ENCODE measurements at regions not wholly inside any gene's neighbourhood (a gene's known extent, or its start where the extent isn't known, plus 50 kb on each side); places are given as distances from the start of the nearest gene placed in this dataset.

DNA sequence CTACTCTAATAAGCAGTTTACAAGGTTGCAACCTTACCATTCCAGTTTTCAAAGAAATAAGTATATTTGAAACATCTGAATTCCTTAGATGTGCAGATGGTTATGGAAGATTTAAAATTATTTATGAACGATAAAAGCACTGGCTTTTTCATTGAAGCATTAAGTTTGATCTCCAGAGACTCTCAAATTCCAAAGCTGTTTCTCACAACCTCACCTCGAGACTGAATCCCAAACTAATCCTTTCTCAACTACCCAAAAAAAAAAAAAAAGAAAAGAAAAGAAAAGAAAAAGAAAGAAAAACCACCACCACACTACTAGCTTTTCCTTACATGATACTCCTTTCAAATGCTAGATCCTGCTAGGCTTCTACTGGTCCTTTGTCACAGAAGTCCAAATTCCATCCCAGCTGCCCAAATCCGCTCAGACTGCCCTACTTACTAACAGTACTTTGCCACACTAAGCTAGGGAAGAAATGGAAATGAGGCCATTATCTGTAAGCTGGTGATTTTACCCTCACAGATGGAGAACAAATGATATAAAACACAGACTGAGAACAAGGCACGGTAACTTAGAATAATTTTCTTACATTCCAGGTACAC, 100.6 kb upstream of the CDK1 start:
- no peak overlapping the region for H3K4me3 ChIP-seq (ENCODE audit: low read depth, low read length)
- no peak overlapping the region for H3K27ac ChIP-seq
- H3K36me3 ChIP-seq (ENCODE audit: control insufficient read depth, insufficient read depth, low read length): no peaks in the 10 kb centered on the region
- no peak overlapping the region for H3K4me2 ChIP-seq (ENCODE audit: low read length)
- no peak overlapping the region for H3K9ac ChIP-seq
- H3K79me2 ChIP-seq: peaks cover 6% of the 10 kb centered on the region
- no peak overlapping the region for H2AFZ ChIP-seq
- no peaks in the 10 kb centered on the region for H3K4me1 ChIP-seq
- TF ChIP-seq, protein P1, sequence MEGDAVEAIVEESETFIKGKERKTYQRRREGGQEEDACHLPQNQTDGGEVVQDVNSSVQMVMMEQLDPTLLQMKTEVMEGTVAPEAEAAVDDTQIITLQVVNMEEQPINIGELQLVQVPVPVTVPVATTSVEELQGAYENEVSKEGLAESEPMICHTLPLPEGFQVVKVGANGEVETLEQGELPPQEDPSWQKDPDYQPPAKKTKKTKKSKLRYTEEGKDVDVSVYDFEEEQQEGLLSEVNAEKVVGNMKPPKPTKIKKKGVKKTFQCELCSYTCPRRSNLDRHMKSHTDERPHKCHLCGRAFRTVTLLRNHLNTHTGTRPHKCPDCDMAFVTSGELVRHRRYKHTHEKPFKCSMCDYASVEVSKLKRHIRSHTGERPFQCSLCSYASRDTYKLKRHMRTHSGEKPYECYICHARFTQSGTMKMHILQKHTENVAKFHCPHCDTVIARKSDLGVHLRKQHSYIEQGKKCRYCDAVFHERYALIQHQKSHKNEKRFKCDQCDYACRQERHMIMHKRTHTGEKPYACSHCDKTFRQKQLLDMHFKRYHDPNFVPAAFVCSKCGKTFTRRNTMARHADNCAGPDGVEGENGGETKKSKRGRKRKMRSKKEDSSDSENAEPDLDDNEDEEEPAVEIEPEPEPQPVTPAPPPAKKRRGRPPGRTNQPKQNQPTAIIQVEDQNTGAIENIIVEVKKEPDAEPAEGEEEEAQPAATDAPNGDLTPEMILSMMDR (IDR thresholded peaks at IDR 0.05): no peak
- H3K9me3 ChIP-seq (ENCODE audit: control insufficient read depth, low read length): no peaks in the 10 kb centered on the region
- H3K27me3 ChIP-seq (ENCODE audit: control insufficient read depth, insufficient read depth, low read length): no peaks in the 10 kb centered on the region

DNA sequence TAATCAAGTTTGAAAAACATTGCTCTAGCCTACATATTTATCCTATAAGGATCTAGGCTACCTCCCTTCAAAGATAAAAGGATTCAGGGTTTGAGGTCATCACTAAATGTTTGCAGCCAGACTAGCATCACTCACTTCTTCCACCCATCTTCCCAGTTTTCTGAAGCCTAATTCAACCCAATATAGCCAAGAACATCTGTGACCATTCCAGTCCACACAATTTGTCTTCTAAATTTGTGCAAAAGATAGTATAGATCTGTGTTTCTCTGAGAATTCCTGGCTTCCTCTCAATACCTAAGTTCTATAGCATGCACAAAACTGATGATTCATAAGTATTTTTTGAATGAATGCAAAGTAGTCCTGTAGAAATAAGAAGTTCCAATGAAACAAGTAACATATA, 103.0 kb upstream of the CDK1 start:
- no peak overlapping the region for H3K27ac ChIP-seq
- H3K27me3 ChIP-seq (ENCODE audit: control insufficient read depth, insufficient read depth, low read length): no peaks in the 10 kb centered on the region

DNA sequence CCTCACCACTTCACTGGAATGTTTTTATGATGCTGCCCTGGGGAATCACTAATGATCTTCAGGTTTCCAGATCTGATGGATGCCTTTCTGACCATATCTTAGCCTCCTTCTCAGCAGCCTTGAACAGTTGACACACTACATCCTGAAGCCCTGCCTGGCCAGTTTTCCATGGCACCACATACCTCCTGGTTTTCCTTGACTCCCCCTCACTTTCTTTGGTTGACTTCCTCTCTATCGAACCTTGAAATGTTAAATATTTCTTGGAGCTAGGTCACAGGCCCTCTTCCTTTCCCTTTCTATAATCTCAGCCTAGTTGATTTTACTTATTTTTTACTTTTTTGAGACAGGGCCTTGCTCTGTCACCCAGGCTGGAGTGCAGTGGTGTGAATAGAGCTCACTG, 108.8 kb upstream of the CDK1 start:
- H3K4me2 ChIP-seq (ENCODE audit: low read length): no peak overlapping the region
- H3K36me3 ChIP-seq (ENCODE audit: control insufficient read depth, insufficient read depth, low read length): no peaks in the 10 kb centered on the region
- H2AFZ ChIP-seq: no peak overlapping the region
- no peak overlapping the region for H3K4me3 ChIP-seq (ENCODE audit: low read depth, low read length)
- peaks cover 4% of the 10 kb centered on the region for H3K79me2 ChIP-seq
- TF ChIP-seq, protein P1 (IDR thresholded peaks at IDR 0.05): no peak
- H3K27me3 ChIP-seq (ENCODE audit: control insufficient read depth, insufficient read depth, low read length): no peaks in the 10 kb centered on the region
- no peaks in the 10 kb centered on the region for H3K9me3 ChIP-seq (ENCODE audit: control insufficient read depth, low read length)
- no peak overlapping the region for H3K27ac ChIP-seq
- H3K4me1 ChIP-seq: peaks cover 4% of the 10 kb centered on the region
- H3K9ac ChIP-seq: no peak overlapping the region

More for the DNA sequence above, 103.0 kb upstream of the CDK1 start:
- Histone ChIP-seq H3K36me3 (ENCODE audit: control insufficient read depth, insufficient read depth, low read length) (no peaks in the 10 kb centered on the region), H3K4me1 (no peaks in the 10 kb centered on the region), H3K9ac (no peak overlapping the region), H3K4me3 (ENCODE audit: low read depth, low read length) (no peak overlapping the region), H3K4me2 (ENCODE audit: low read length) (no peak overlapping the region), H2AFZ (no peak overlapping the region), H3K9me3 (ENCODE audit: control insufficient read depth, low read length) (no peaks in the 10 kb centered on the region), H3K79me2 (peaks cover 4% of the 10 kb centered on the region)
- TF ChIP-seq, protein P1 (IDR thresholded peaks at IDR 0.05): no peak

DNA sequence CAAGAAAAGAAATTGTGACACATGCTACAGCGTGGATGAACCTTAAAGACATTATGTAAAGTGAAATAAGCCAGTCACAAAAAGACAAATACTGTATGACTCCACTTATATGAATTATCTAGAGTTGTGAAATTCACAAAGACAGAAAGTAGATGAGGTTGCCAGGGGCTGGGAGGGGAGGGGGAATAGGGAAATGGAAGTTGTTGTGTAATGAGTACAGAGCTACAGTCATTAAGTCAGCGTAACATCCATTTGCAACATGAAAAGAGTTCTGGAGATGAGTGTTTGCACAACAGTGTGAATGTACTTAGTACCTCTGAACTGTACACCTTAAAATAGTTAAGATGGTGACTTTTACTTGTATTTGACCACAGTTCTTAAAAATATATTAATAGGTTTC, 112.1 kb upstream of the CDK1 start:
- Histone ChIP-seq H3K9me3 (ENCODE audit: control insufficient read depth, low read length) (no peaks in the 10 kb centered on the region), H3K79me2 (no peaks in the 10 kb centered on the region), H3K4me2 (ENCODE audit: low read length) (no peak overlapping the region), H2AFZ (no peak overlapping the region), H3K27me3 (ENCODE audit: control insufficient read depth, insufficient read depth, low read length) (no peaks in the 10 kb centered on the region), H3K27ac (no peak overlapping the region), H3K4me1 (peaks cover 17% of the 10 kb centered on the region), H3K4me3 (ENCODE audit: low read depth, low read length) (no peak overlapping the region), H3K36me3 (ENCODE audit: control insufficient read depth, insufficient read depth, low read length) (no peaks in the 10 kb centered on the region), H3K9ac (no peak overlapping the region)
- TF ChIP-seq, protein P1 (IDR thresholded peaks at IDR 0.05): no peak

DNA sequence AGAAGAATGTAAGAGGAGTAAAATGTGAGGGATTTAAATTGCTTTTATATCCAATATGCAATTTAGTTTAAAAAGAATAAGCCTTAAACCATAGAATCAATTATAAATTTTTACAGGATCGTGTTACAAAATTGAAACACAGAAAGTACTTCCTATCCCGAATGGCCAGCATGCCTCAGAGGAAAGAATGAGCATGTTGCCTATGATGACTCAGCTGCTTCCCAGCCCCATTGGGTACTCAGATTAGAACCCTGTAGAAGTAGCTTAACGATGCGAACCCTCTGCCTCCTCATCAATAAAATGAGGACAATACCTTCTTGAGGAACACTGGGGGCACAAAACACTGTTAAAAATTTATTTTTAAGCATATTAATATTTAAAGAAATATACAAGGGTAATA, 113.4 kb upstream of the CDK1 start:
- peaks cover 17% of the 10 kb centered on the region for H3K4me1 ChIP-seq
- TF ChIP-seq, protein P1 (IDR thresholded peaks at IDR 0.05): no peak
- H3K9me3 ChIP-seq (ENCODE audit: control insufficient read depth, low read length): no peaks in the 10 kb centered on the region
- no peaks in the 10 kb centered on the region for H3K27me3 ChIP-seq (ENCODE audit: control insufficient read depth, insufficient read depth, low read length)
- no peak overlapping the region for H2AFZ ChIP-seq
- H3K79me2 ChIP-seq: no peaks in the 10 kb centered on the region
- no peak overlapping the region for H3K9ac ChIP-seq
- H3K4me3 ChIP-seq (ENCODE audit: low read depth, low read length): no peak overlapping the region
- no peak overlapping the region for H3K27ac ChIP-seq
- no peaks in the 10 kb centered on the region for H3K36me3 ChIP-seq (ENCODE audit: control insufficient read depth, insufficient read depth, low read length)
- no peak overlapping the region for H3K4me2 ChIP-seq (ENCODE audit: low read length)
